ENCODE measurements at regions not wholly inside any gene's neighbourhood (a gene's known extent, or its start where the extent isn't known, plus 50 kb on each side); places are given as distances from the start of the nearest gene placed in this dataset.

GRCh38 chr10:89076120-89076519, 85.5 kb downstream of the FAS start:
- POLR2A ChIA-PET, result no interaction called here
- no peak overlapping the region for H3K4me2 ChIP-seq

GRCh38 chr10:89075631-89076030, 85.0 kb downstream of the FAS start:
- Histone ChIP-seq H3K36me3 (replicated peaks in 1 of 2; ENCODE audit: control insufficient read depth in 1 of 2, insufficient read depth in 2 of 2, low read length in 1 of 2) (no peaks in the 10 kb centered on the region), H3K4me2 (no peak overlapping the region), H3K9me2 (no peaks in the 10 kb centered on the region), H3K4me3 (ENCODE audit: low read depth in 2 of 2, low read length in 1 of 2) (no peak overlapping the region), H3K9ac (no peak overlapping the region), H3F3A (replicated peaks; ENCODE audit: insufficient read depth) (no peaks in the 10 kb centered on the region), H3K4me1 (ENCODE audit: control insufficient read depth in 1 of 2, insufficient read depth in 2 of 2, low read depth in 1 of 2, low read length in 1 of 2) (peaks cover 0 to 3% of the 10 kb centered on the region in 2 experiments; a peak in 3 of 4 replicates), H3K27me3 (ENCODE audit: insufficient read depth) (no peaks in the 10 kb centered on the region), H2AFZ (ENCODE audit: low read depth) (no peak overlapping the region), H4K20me1 (ENCODE audit: insufficient read depth) (no peaks in the 10 kb centered on the region), H3K9me3 (no peaks in the 10 kb centered on the region), H3K79me2 (ENCODE audit: insufficient read depth) (no peaks in the 10 kb centered on the region), H3K27ac (ENCODE audit: low read depth in 2 of 2, low read length in 1 of 2) (no peak overlapping the region)
- WGBS (ENCODE audit: low lambda C conversion rate), result 100% methylated on average over 1 of the region's 1 CpG
- ChIA-PET CTCF (interaction anchor here (0.8 kb wide), 1 partner anchor 21 kb away, joined by 3 read pairs; no protein-coding TSS in a partner anchor), POLR2A (no interaction called here)
- TF ChIP-seq REST (IDR thresholded peaks at IDR 0.05; ENCODE audit: low read depth, low read length), result no peak
- no peak for TF ChIP-seq PBX3 (IDR thresholded peaks at IDR 0.05)
- no peak for TF ChIP-seq RXRA (IDR thresholded peaks at IDR 0.05; ENCODE audit: borderline replicate concordance, low read depth)
- TF ChIP-seq GABPA (IDR thresholded peaks at IDR 0.05; ENCODE audit: low read depth), result no peak
- no peak for TF ChIP-seq FOXJ3 (CRISPR knock-in tag; IDR thresholded peaks at IDR 0.05)
- no peak for TF ChIP-seq ELF1 (IDR thresholded peaks at IDR 0.05)
- TF ChIP-seq SMC3 (IDR thresholded peaks at IDR 0.05; ENCODE audit: low read depth, low read length), result no peak
- TF ChIP-seq RFX5 (IDR thresholded peaks at IDR 0.05; ENCODE audit: low read length), result no peak
- TF ChIP-seq JUND (IDR thresholded peaks at IDR 0.05), result no peak
- TF ChIP-seq USF2 (IDR thresholded peaks at IDR 0.05; ENCODE audit: borderline replicate concordance, low read depth, low read length), result no peak
- TF ChIP-seq RAD21 (IDR thresholded peaks at IDR 0.05; ENCODE audit: low read length), result no peak
- TF ChIP-seq NRF1 (IDR thresholded peaks at IDR 0.05; ENCODE audit: low read depth, low read length), result no peak
- no peak for TF ChIP-seq CHD2 (IDR thresholded peaks at IDR 0.05; ENCODE audit: low read length, partially characterized antibody)
- no peak for DNase-seq

More at GRCh38 chr10:89076120-89076519, 85.5 kb downstream of the FAS start:
- WGBS (ENCODE audit: low lambda C conversion rate), result 78% methylated on average over 2 of the region's 2 CpGs
- H2AFZ ChIP-seq (ENCODE audit: low read depth), result no peak overlapping the region
- H4K20me1 ChIP-seq (ENCODE audit: insufficient read depth), result no peaks in the 10 kb centered on the region
- H3F3A ChIP-seq (replicated peaks; ENCODE audit: insufficient read depth), result no peaks in the 10 kb centered on the region
- no peaks in the 10 kb centered on the region for H3K36me3 ChIP-seq (replicated peaks in 1 of 2; ENCODE audit: control insufficient read depth in 1 of 2, insufficient read depth in 2 of 2, low read length in 1 of 2)
- no peak overlapping the region for H3K9ac ChIP-seq
- H3K27me3 ChIP-seq (ENCODE audit: insufficient read depth), result no peaks in the 10 kb centered on the region
- H3K9me3 ChIP-seq, result no peaks in the 10 kb centered on the region
- CTCF ChIA-PET, result interaction anchor here (0.8 kb wide), 1 partner anchor 20 kb away, joined by 3 read pairs; no protein-coding TSS in a partner anchor
- no peak overlapping the region for H3K4me3 ChIP-seq (ENCODE audit: low read depth in 2 of 2, low read length in 1 of 2)
- H3K9me2 ChIP-seq, result no peaks in the 10 kb centered on the region
- no peaks in the 10 kb centered on the region for H3K79me2 ChIP-seq (ENCODE audit: insufficient read depth)
- TF ChIP-seq IRF3 (IDR thresholded peaks at IDR 0.05; ENCODE audit: low read depth, low read length), result no peak
- H3K4me1 ChIP-seq (ENCODE audit: control insufficient read depth in 1 of 2, insufficient read depth in 2 of 2, low read depth in 1 of 2, low read length in 1 of 2), result peaks cover 0 to 3% of the 10 kb centered on the region in 2 experiments; a peak in 3 of 4 replicates
- no peak overlapping the region for H3K27ac ChIP-seq (ENCODE audit: low read depth in 2 of 2, low read length in 1 of 2)
- no peak for DNase-seq

Measured in SK-N-SH (cell line).